ENCODE measurements at regions not wholly inside any gene's neighbourhood (a gene's known extent, or its start where the extent isn't known, plus 50 kb on each side); places are given as distances from the start of the nearest gene placed in this dataset.

- Histone ChIP-seq H3K4me1 (ENCODE audit: control insufficient read depth, insufficient read depth, low read length) (no peaks in the 10 kb centered on the region), H3K9me3 (ENCODE audit: control insufficient read depth, insufficient read depth, low read length) (no peaks in the 10 kb centered on the region), H3K4me3 (ENCODE audit: low read depth, low read length) (no peak overlapping the region), H3K36me3 (ENCODE audit: control insufficient read depth, insufficient read depth, low read length) (no peaks in the 10 kb centered on the region), H3K27me3 (ENCODE audit: control insufficient read depth, insufficient read depth, low read length) (no peaks in the 10 kb centered on the region), H3K9ac (ENCODE audit: low read depth, low read length) (no peak overlapping the region)
Measured at GRCh38 chr4:35464964-35465528, 779.3 kb downstream of the ARAP2 start.

- Histone ChIP-seq H3K4me1 (ENCODE audit: control insufficient read depth, insufficient read depth, low read length) (no peaks in the 10 kb centered on the region), H3K36me3 (ENCODE audit: control insufficient read depth, insufficient read depth, low read length) (no peaks in the 10 kb centered on the region), H3K27me3 (ENCODE audit: control insufficient read depth, insufficient read depth, low read length) (no peaks in the 10 kb centered on the region), H3K9ac (ENCODE audit: low read depth, low read length) (no peak overlapping the region), H3K4me3 (ENCODE audit: low read depth, low read length) (no peak overlapping the region), H3K9me3 (ENCODE audit: control insufficient read depth, insufficient read depth, low read length) (no peaks in the 10 kb centered on the region)
Measured at GRCh38 chr4:35491093-35491492, 753.2 kb downstream of the ARAP2 start.

DNA sequence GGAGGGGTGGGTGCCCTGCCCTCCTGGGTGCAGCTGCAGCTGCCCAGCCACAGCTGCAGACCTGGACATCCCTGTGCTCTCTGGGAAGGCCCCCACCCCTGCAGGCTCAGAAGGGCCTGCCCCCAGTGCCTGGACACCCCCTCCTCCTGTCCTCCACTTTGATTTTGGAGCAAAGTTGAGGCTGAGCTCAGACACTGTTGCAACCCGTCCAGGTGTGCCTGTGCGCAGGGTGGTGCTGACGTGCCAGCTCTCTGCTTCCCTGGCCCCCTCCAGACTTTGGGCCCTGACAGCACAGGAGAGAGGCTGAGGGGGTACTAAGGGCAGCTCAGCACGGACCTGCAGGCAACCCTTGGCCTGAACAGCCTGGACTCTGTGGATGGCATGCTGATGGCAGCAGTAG is 750.3 kb downstream of the ARAP2 start:
- Histone ChIP-seq H3K4me1 (ENCODE audit: control insufficient read depth, insufficient read depth, low read length) (no peaks in the 10 kb centered on the region), H3K27me3 (ENCODE audit: control insufficient read depth, insufficient read depth, low read length) (no peaks in the 10 kb centered on the region), H3K36me3 (ENCODE audit: control insufficient read depth, insufficient read depth, low read length) (no peaks in the 10 kb centered on the region), H3K9ac (ENCODE audit: low read depth, low read length) (no peak overlapping the region), H3K4me3 (ENCODE audit: low read depth, low read length) (no peak overlapping the region), H3K9me3 (ENCODE audit: control insufficient read depth, insufficient read depth, low read length) (no peaks in the 10 kb centered on the region)

GRCh38 chr4:35494955-35495354 is 749.4 kb downstream of the ARAP2 start:
- no peaks in the 10 kb centered on the region for H3K9me3 ChIP-seq (ENCODE audit: control insufficient read depth, insufficient read depth, low read length)
- H3K4me3 ChIP-seq (ENCODE audit: low read depth, low read length): no peak overlapping the region
- H3K9ac ChIP-seq (ENCODE audit: low read depth, low read length): no peak overlapping the region
- H3K27me3 ChIP-seq (ENCODE audit: control insufficient read depth, insufficient read depth, low read length): no peaks in the 10 kb centered on the region
- H3K36me3 ChIP-seq (ENCODE audit: control insufficient read depth, insufficient read depth, low read length): no peaks in the 10 kb centered on the region
- H3K4me1 ChIP-seq (ENCODE audit: control insufficient read depth, insufficient read depth, low read length): no peaks in the 10 kb centered on the region

DNA sequence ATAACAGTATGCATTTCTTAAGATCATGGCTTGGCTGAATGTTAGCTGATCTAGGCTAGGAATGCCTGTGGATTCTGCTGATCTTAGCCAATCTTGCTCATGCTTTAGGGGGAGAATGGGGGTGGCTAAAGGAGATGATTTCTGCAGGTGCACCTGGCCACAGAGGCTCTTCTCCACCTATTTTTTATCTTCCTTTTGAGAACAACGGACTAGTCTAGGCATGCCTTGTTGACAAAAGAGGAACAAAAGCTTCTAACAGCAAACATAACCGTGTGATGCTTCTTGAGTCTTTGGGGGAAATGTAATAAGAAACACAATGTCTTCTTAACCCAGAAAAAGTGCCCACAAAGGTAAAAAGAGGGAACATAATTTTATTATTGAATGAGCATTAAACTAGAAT is 743.5 kb downstream of the ARAP2 start:
- Histone ChIP-seq H3K36me3 (ENCODE audit: control insufficient read depth, insufficient read depth, low read length) (no peaks in the 10 kb centered on the region), H3K4me3 (ENCODE audit: low read depth, low read length) (no peak overlapping the region), H3K9ac (ENCODE audit: low read depth, low read length) (no peak overlapping the region)

DNA sequence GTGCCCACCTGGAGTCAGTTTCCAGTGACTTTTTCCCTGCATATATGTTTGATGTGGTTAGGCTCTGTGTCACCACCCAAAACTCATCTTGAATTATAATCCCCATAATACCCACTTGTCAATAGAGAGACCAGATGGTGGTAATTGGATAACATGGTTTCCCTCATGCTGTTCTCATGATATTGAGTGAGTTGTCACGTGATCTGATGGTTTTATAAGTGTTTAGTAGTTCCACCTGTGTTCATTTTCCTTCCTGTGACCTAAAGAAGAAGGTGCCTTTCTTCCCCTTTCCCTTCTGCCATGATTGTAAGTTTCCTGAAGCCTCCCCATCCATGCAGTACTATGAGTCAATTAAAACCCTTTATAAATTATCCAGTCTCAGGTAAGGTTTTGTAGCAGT is 740.9 kb downstream of the ARAP2 start:
- no peak overlapping the region for H3K9ac ChIP-seq (ENCODE audit: low read depth, low read length)
- no peaks in the 10 kb centered on the region for H3K9me3 ChIP-seq (ENCODE audit: control insufficient read depth, insufficient read depth, low read length)
- H3K27me3 ChIP-seq (ENCODE audit: control insufficient read depth, insufficient read depth, low read length): no peaks in the 10 kb centered on the region
- no peaks in the 10 kb centered on the region for H3K36me3 ChIP-seq (ENCODE audit: control insufficient read depth, insufficient read depth, low read length)
- H3K4me1 ChIP-seq (ENCODE audit: control insufficient read depth, insufficient read depth, low read length): no peaks in the 10 kb centered on the region
- H3K4me3 ChIP-seq (ENCODE audit: low read depth, low read length): no peak overlapping the region

More for the DNA sequence above, 743.5 kb downstream of the ARAP2 start:
- no peaks in the 10 kb centered on the region for H3K4me1 ChIP-seq (ENCODE audit: control insufficient read depth, insufficient read depth, low read length)
- no peaks in the 10 kb centered on the region for H3K9me3 ChIP-seq (ENCODE audit: control insufficient read depth, insufficient read depth, low read length)
- H3K27me3 ChIP-seq (ENCODE audit: control insufficient read depth, insufficient read depth, low read length): no peaks in the 10 kb centered on the region

- no peak overlapping the region for H3K9ac ChIP-seq (ENCODE audit: low read depth, low read length)
- H3K4me3 ChIP-seq (ENCODE audit: low read depth, low read length): no peak overlapping the region
- no peaks in the 10 kb centered on the region for H3K4me1 ChIP-seq (ENCODE audit: control insufficient read depth, insufficient read depth, low read length)
- H3K9me3 ChIP-seq (ENCODE audit: control insufficient read depth, insufficient read depth, low read length): no peaks in the 10 kb centered on the region
- no peaks in the 10 kb centered on the region for H3K36me3 ChIP-seq (ENCODE audit: control insufficient read depth, insufficient read depth, low read length)
- H3K27me3 ChIP-seq (ENCODE audit: control insufficient read depth, insufficient read depth, low read length): no peaks in the 10 kb centered on the region
Measured at GRCh38 chr4:35506161-35506560, 738.2 kb downstream of the ARAP2 start.

- no peaks in the 10 kb centered on the region for H3K4me1 ChIP-seq (ENCODE audit: control insufficient read depth, insufficient read depth, low read length)
- no peaks in the 10 kb centered on the region for H3K27me3 ChIP-seq (ENCODE audit: control insufficient read depth, insufficient read depth, low read length)
- H3K9me3 ChIP-seq (ENCODE audit: control insufficient read depth, insufficient read depth, low read length): no peaks in the 10 kb centered on the region
- H3K4me3 ChIP-seq (ENCODE audit: low read depth, low read length): no peak overlapping the region
- no peak overlapping the region for H3K9ac ChIP-seq (ENCODE audit: low read depth, low read length)
- no peaks in the 10 kb centered on the region for H3K36me3 ChIP-seq (ENCODE audit: control insufficient read depth, insufficient read depth, low read length)
Measured at GRCh38 chr4:35511851-35512250, 732.5 kb downstream of the ARAP2 start.

DNA sequence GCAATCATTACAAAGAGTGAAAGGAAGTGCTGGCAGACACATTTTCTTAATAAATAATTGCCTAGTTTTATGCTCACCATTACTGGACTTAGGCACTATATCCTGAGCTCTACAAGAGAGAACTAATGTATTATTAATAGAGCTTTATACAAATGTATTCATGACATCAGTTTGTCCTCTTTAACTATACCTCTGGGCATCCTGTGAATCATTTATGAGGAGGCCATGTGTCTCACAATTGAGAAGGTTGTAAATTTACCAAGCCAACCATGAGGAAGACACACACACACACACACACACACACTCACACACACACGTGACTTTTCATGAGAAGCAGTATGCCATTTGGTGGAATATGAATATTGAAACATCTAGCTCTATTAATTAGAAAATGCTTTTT is 728.2 kb downstream of the ARAP2 start:
- no peaks in the 10 kb centered on the region for H3K36me3 ChIP-seq (ENCODE audit: control insufficient read depth, insufficient read depth, low read length)
- no peaks in the 10 kb centered on the region for H3K27me3 ChIP-seq (ENCODE audit: control insufficient read depth, insufficient read depth, low read length)
- no peak overlapping the region for H3K9ac ChIP-seq (ENCODE audit: low read depth, low read length)
- H3K9me3 ChIP-seq (ENCODE audit: control insufficient read depth, insufficient read depth, low read length): no peaks in the 10 kb centered on the region
- no peak overlapping the region for H3K4me3 ChIP-seq (ENCODE audit: low read depth, low read length)
- H3K4me1 ChIP-seq (ENCODE audit: control insufficient read depth, insufficient read depth, low read length): no peaks in the 10 kb centered on the region

DNA sequence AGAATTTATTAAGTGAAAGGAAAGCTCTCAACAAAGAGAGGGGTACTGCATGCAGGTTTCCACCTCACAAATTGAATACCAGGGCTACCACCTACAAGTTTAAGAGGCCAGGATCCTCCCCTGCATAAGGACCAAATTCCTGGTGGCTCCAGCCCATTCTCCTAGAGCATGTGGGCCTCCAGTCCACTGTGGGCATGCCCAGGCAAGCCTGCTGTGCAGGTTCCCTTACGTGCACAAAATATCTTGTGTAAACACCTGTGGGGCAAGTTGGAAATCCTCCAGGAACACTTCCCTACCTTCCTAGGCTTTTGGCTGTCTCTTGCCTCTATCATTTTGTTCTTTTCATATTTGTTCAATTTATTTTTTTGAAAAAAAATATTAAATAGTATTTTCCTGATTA is 724.3 kb downstream of the ARAP2 start:
- Histone ChIP-seq H3K27me3 (ENCODE audit: control insufficient read depth, insufficient read depth, low read length) (no peaks in the 10 kb centered on the region), H3K9me3 (ENCODE audit: control insufficient read depth, insufficient read depth, low read length) (no peaks in the 10 kb centered on the region), H3K36me3 (ENCODE audit: control insufficient read depth, insufficient read depth, low read length) (no peaks in the 10 kb centered on the region), H3K9ac (ENCODE audit: low read depth, low read length) (no peak overlapping the region), H3K4me3 (ENCODE audit: low read depth, low read length) (no peak overlapping the region), H3K4me1 (ENCODE audit: control insufficient read depth, insufficient read depth, low read length) (peaks cover 7% of the 10 kb centered on the region)

DNA sequence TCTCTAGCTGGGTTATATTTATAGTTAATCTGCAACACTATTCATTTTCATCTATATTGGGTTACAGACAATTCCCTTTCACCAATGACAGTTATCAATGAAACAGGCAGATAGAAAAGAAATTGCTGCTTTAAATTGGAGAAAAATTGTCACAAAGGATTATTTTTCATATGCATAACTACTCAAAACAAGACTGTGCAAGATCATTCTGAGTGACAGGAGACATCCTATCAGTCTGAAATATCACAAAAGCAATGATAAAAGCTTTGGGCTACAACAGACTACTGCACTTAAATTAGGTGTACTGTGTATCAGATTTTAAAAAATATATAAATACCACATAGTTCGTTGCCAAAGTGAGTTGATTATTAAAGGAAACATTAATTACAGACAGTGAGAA is 722.6 kb downstream of the ARAP2 start:
- no peaks in the 10 kb centered on the region for H3K27me3 ChIP-seq (ENCODE audit: control insufficient read depth, insufficient read depth, low read length)
- no peak overlapping the region for H3K4me3 ChIP-seq (ENCODE audit: low read depth, low read length)
- H3K9me3 ChIP-seq (ENCODE audit: control insufficient read depth, insufficient read depth, low read length): no peaks in the 10 kb centered on the region
- H3K36me3 ChIP-seq (ENCODE audit: control insufficient read depth, insufficient read depth, low read length): no peaks in the 10 kb centered on the region
- peaks cover 7% of the 10 kb centered on the region for H3K4me1 ChIP-seq (ENCODE audit: control insufficient read depth, insufficient read depth, low read length)
- H3K9ac ChIP-seq (ENCODE audit: low read depth, low read length): no peak overlapping the region

DNA sequence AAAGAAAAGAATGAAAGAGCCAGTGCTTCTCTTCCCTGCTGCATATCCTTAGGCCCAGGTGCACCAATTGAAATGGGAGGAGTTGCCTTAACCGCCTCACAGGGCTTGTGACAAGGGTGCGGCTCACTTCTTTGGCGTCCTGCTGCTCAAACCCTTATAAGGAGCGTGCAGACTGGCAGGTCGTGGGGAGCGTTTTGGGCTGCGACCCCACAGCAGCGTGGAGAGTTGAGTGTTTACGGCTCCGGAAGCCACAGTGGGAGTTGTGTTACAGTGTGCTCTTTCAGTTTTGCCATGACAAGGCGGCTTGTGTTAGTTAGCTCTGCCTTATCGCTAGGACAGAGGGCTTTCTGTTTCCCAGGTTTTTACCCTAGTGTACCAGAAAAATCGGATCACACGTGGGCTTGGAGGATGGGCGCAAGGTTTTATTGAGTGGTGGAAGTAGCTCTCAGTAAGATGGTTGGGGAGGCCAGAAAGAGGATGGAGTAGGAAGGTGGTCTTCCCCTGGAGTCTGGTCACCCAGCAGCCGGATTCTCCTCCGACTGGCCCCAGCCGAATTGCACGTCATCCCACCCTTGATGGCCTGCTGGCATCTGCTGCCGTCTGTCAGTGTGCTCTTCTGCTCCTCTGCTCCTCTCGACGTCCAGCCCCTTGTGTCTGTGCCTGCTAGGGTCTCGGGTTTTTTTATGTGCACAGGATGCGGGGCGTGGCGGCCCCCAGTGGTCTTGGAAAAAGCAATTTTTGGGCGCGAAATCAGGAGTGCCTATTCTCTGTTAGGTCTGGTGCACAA is 718.9 kb downstream of the ARAP2 start:
- Histone ChIP-seq H3K36me3 (ENCODE audit: control insufficient read depth, insufficient read depth, low read length) (no peaks in the 10 kb centered on the region), H3K9me3 (ENCODE audit: control insufficient read depth, insufficient read depth, low read length) (no peaks in the 10 kb centered on the region), H3K9ac (ENCODE audit: low read depth, low read length) (no peak overlapping the region), H3K4me1 (ENCODE audit: control insufficient read depth, insufficient read depth, low read length) (peaks cover 7% of the 10 kb centered on the region), H3K4me3 (ENCODE audit: low read depth, low read length) (peak overlapping the region; percentile 42), H3K27me3 (ENCODE audit: control insufficient read depth, insufficient read depth, low read length) (no peaks in the 10 kb centered on the region)
